PC-9 (cell line): ENCODE measurements at regions not wholly inside any gene's neighbourhood (a gene's known extent, or its start where the extent isn't known, plus 50 kb on each side); places are given as distances from the start of the nearest gene placed in this dataset.

Experiments used
- BruUV-seq: library from RNA; stranded (reverse); fragments of 400-500 nt; replicated peaks from 2 replicates; lab custom pipeline; 2021; lab: Mats Ljungman, UMichigan
- CTCF ChIA-PET: fragments of 300-600 bp; sonication (Branson Sonifier 250); formaldehyde crosslinking; loops from one replicate; lab custom pipeline; 2022; ENCODE audit warnings: antibody characterized with exemption; lab: Charles Lee
- POLR2A ChIA-PET: fragments of 300-600 bp; sonication (Branson Sonifier 250); formaldehyde crosslinking; loops from one replicate; lab custom pipeline; 2022; ENCODE audit warnings: antibody characterized with exemption; ENCODE audit not compliant: unreplicated experiment; lab: Charles Lee
- DNase-seq, 2 experiments: peaks; one replicate each; pipeline versions ENCODE4 v3.0.0 to v3.0.0-alpha.2; 2015 to 2022; ENCODE audit warnings: mixed read lengths in 1 of 2
- H2AFZ ChIP-seq: fragments of 200-600 bp; sonication (generic); 2 replicates; pipeline ENCODE4 v1.8.1; 2017; ENCODE audit warnings: antibody characterized with exemption
- H3F3A ChIP-seq: fragments of 200-600 bp; sonication (generic); 2 replicates; pipeline ENCODE4 v1.8.1; 2017; ENCODE audit warnings: antibody characterized with exemption, mild to moderate bottlenecking, low read depth; ENCODE audit not compliant: insufficient read depth
- H3K27ac ChIP-seq: fragments of 200-600 bp; sonication (generic); 2 replicates; pipeline ENCODE4 v1.6.1; 2016; ENCODE audit warnings: mixed run types
- H3K27me3 ChIP-seq: fragments of 200-600 bp; sonication (generic); 2 replicates; pipeline ENCODE4 v1.6.1; 2016; ENCODE audit warnings: low read depth, mixed run types; ENCODE audit not compliant: insufficient read depth
- H3K36me3 ChIP-seq: fragments of 200-600 bp; sonication (generic); 2 replicates; pipeline ENCODE4 v1.6.1; 2016; ENCODE audit warnings: low read depth, mixed run types
- H3K4me1 ChIP-seq: fragments of 200-600 bp; sonication (generic); replicated peaks from 2 replicates; pipeline ENCODE4 v1.6.1; 2016; ENCODE audit warnings: mixed run types; ENCODE audit not compliant: insufficient read depth
- H3K4me2 ChIP-seq: fragments of 200-600 bp; sonication (generic); 2 replicates; pipeline ENCODE4 v1.6.1; 2017; ENCODE audit warnings: mixed run types
- H3K4me3 ChIP-seq: fragments of 200-600 bp; sonication (generic); 2 replicates; pipeline ENCODE4 v1.6.1; 2016; ENCODE audit warnings: mixed run types
- H3K79me2 ChIP-seq: fragments of 200-600 bp; sonication (generic); 2 replicates; pipeline ENCODE4 v1.6.1; 2017; ENCODE audit warnings: low read depth, mixed run types
- H3K9me2 ChIP-seq: fragments of 200-600 bp; sonication (generic); 2 replicates; pipeline ENCODE4 v1.8.1; 2017; ENCODE audit warnings: mild to moderate bottlenecking; ENCODE audit not compliant: insufficient read depth
- H3K9me3 ChIP-seq: fragments of 200-600 bp; sonication (generic); 2 replicates; pipeline ENCODE4 v1.8.1; 2016; ENCODE audit warnings: low read depth; ENCODE audit not compliant: insufficient read depth
- H4K20me1 ChIP-seq: fragments of 200-600 bp; sonication (generic); 2 replicates; pipeline ENCODE4 v1.8.1; 2017; ENCODE audit not compliant: insufficient read depth
- EZH2 ChIP-seq: fragments of 200-600 bp; sonication (generic); IDR thresholded peaks from 2 replicates; pipeline ENCODE4 v1.8.0; 2017; ENCODE audit warnings: antibody characterized with exemption, low read depth
- intact Hi-C: fragments of 100-400 bp; cut with micrococcal nuclease; formaldehyde crosslinking; loops from one replicate; pipeline ENCODE4 v1.10.0; 2022; ENCODE audit not compliant: unreplicated experiment
- TF ChIP-seq, protein P1 (sequence below): fragments of 200-600 bp; sonication (generic); conservative IDR thresholded peaks from 2 replicates; pipeline ENCODE4 v1.6.1; 2017; ENCODE audit warnings: mixed run types, antibody characterized with exemption, mild to moderate bottlenecking, moderate library complexity

- intact Hi-C loops, result loop anchor here (10.0 kb wide), 1 partner anchor 360 kb away; no protein-coding TSS in a partner anchor
- H3K36me3 ChIP-seq, result no peaks in the 10 kb centered on the region
- no peaks in the 10 kb centered on the region for H3K79me2 ChIP-seq
- TF ChIP-seq, protein P1, sequence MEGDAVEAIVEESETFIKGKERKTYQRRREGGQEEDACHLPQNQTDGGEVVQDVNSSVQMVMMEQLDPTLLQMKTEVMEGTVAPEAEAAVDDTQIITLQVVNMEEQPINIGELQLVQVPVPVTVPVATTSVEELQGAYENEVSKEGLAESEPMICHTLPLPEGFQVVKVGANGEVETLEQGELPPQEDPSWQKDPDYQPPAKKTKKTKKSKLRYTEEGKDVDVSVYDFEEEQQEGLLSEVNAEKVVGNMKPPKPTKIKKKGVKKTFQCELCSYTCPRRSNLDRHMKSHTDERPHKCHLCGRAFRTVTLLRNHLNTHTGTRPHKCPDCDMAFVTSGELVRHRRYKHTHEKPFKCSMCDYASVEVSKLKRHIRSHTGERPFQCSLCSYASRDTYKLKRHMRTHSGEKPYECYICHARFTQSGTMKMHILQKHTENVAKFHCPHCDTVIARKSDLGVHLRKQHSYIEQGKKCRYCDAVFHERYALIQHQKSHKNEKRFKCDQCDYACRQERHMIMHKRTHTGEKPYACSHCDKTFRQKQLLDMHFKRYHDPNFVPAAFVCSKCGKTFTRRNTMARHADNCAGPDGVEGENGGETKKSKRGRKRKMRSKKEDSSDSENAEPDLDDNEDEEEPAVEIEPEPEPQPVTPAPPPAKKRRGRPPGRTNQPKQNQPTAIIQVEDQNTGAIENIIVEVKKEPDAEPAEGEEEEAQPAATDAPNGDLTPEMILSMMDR, result no peak
- no peak for TF ChIP-seq EZH2
- no peaks in the 10 kb centered on the region for H3F3A ChIP-seq
- BruUV-seq, result no TSS peak
- no peaks in the 10 kb centered on the region; the same call in 1 of the 2 replicates for H3K9me2 ChIP-seq
- H3K4me3 ChIP-seq, result no peak overlapping the region
- ChIA-PET CTCF (no interaction called here), POLR2A (no interaction called here)
- H4K20me1 ChIP-seq, result no peaks in the 10 kb centered on the region
- no peak overlapping the region for H3K4me2 ChIP-seq
- H3K27ac ChIP-seq, result no peak overlapping the region
- no peaks in the 10 kb centered on the region for H3K4me1 ChIP-seq
- no peaks in the 10 kb centered on the region for H3K9me3 ChIP-seq
- DNase-seq, result no peak
- no peaks in the 10 kb centered on the region for H3K27me3 ChIP-seq
- no peak overlapping the region for H2AFZ ChIP-seq
These were observed 242.6 kb upstream of the AGTR1 start for GRCh38 chr3:148455098-148455497.

GRCh38 chr3:148457886-148458285 lies 239.8 kb upstream of the AGTR1 start:
- no peak for TF ChIP-seq EZH2
- TF ChIP-seq, protein P1, result no peak
- Histone ChIP-seq H3K4me2 (no peak overlapping the region), H3K4me1 (no peaks in the 10 kb centered on the region), H3K79me2 (no peaks in the 10 kb centered on the region), H3K4me3 (no peak overlapping the region), H3K9me3 (no peaks in the 10 kb centered on the region), H3F3A (no peaks in the 10 kb centered on the region), H4K20me1 (no peaks in the 10 kb centered on the region), H3K9me2 (no peaks in the 10 kb centered on the region), H3K36me3 (no peaks in the 10 kb centered on the region), H3K27ac (no peak overlapping the region), H2AFZ (no peak overlapping the region), H3K27me3 (no peaks in the 10 kb centered on the region)
- CTCF ChIA-PET, result no interaction called here
- DNase-seq, result no peak
- intact Hi-C loops, result loop anchor here (10.0 kb wide), 1 partner anchor 363 kb away; no protein-coding TSS in a partner anchor
- POLR2A ChIA-PET, result no interaction called here
- BruUV-seq, result no TSS peak

GRCh38 chr3:148459931-148460513 lies 237.7 kb upstream of the AGTR1 start:
- H2AFZ ChIP-seq, result no peak overlapping the region
- POLR2A ChIA-PET, result no interaction called here
- H3K4me3 ChIP-seq, result no peak overlapping the region
- H3K79me2 ChIP-seq, result no peaks in the 10 kb centered on the region
- H3K27me3 ChIP-seq, result no peaks in the 10 kb centered on the region
- no peak for DNase-seq
- TF ChIP-seq, protein P1, result peak; percentile 63
- TF ChIP-seq EZH2, result no peak
- BruUV-seq, result no TSS peak
- H3K9me2 ChIP-seq, result no peaks in the 10 kb centered on the region
- H3K9me3 ChIP-seq, result no peaks in the 10 kb centered on the region
- no peaks in the 10 kb centered on the region for H4K20me1 ChIP-seq
- H3K36me3 ChIP-seq, result no peaks in the 10 kb centered on the region
- H3K4me1 ChIP-seq, result no peaks in the 10 kb centered on the region
- no peak overlapping the region for H3K4me2 ChIP-seq
- intact Hi-C loops, result loop anchor here (10.0 kb wide), 1 partner anchor 365 kb away; no protein-coding TSS in a partner anchor
- no peak overlapping the region for H3K27ac ChIP-seq
- CTCF ChIA-PET, result no interaction called here
- H3F3A ChIP-seq, result no peaks in the 10 kb centered on the region
